HEK293 (cell line): ENCODE measurements at regions not wholly inside any gene's neighbourhood (a gene's known extent, or its start where the extent isn't known, plus 50 kb on each side); places are given as distances from the start of the nearest gene placed in this dataset.

Experiments used
- PATZ1 ChIP-seq: fragments of 450-650 bp; formaldehyde crosslinking; IDR thresholded peaks from 2 replicates; pipeline ENCODE4 v1.5.1; 2016; ENCODE audit warnings: missing biosample characterization, missing genetic modification characterization
- TCF7L2 ChIP-seq: IDR thresholded peaks from 2 replicates; pipeline ENCODE4 v1.6.1; 2011; ENCODE audit warnings: low read depth, mild to moderate bottlenecking, inconsistent platforms, low read length, moderate library complexity, borderline replicate concordance

GRCh38 chr3:107911337-107912000 is 179.4 kb downstream of the CD47 start:
- TF ChIP-seq PATZ1: no peak
- TF ChIP-seq TCF7L2: no peak
